SU-DHL-6 (cell line): ENCODE measurements at regions not wholly inside any gene's neighbourhood (a gene's known extent, or its start where the extent isn't known, plus 50 kb on each side); places are given as distances from the start of the nearest gene placed in this dataset.

Source experiments
- H2AFZ ChIP-seq: fragments of 200-600 bp; sonication (generic); 2 replicates; pipeline ENCODE4 v1.6.1; 2014; ENCODE audit warnings: low read depth, mild to moderate bottlenecking, moderate library complexity, mixed read lengths, antibody characterized with exemption, low read length; ENCODE audit not compliant: severe bottlenecking
- H3F3A ChIP-seq: fragments of 200-600 bp; shearing (Covaris generic); 2 replicates; pipeline ENCODE4 v1.6.0; 2016; ENCODE audit warnings: antibody characterized with exemption, mild to moderate bottlenecking; ENCODE audit not compliant: insufficient read depth
- H3K27ac ChIP-seq: fragments of 200-600 bp; sonication (generic); 2 replicates; pipeline ENCODE4 v1.5.1; 2016; ENCODE audit warnings: low read depth, mild to moderate bottlenecking, low read length, moderate library complexity, mixed read lengths
- H3K27me3 ChIP-seq: fragments of 200-600 bp; sonication (generic), shearing (Covaris generic); 2 replicates; pipeline ENCODE4 v1.6.0; 2014; ENCODE audit warnings: mild to moderate bottlenecking, low read length
- H3K36me3 ChIP-seq: fragments of 200-600 bp; sonication (generic); 2 replicates; pipeline ENCODE4 v1.6.1; 2014; ENCODE audit warnings: mild to moderate bottlenecking, low read length, mixed read lengths
- H3K4me2 ChIP-seq: fragments of 300-600, 200-600 bp; shearing (Covaris generic), sonication (generic); 2 replicates; pipeline ENCODE4 v1.6.0; 2014; ENCODE audit warnings: low read length, low read depth, mild to moderate bottlenecking; ENCODE audit not compliant: poor library complexity, severe bottlenecking
- H3K4me3 ChIP-seq: fragments of 200-600 bp; sonication (generic); 2 replicates; pipeline ENCODE4 v1.5.1; 2014; ENCODE audit warnings: antibody characterized with exemption, low read length, mild to moderate bottlenecking, mixed read lengths; ENCODE audit not compliant: insufficient read depth, poor library complexity, severe bottlenecking
- H3K79me2 ChIP-seq: fragments of 200-600 bp; sonication (generic); 2 replicates; pipeline ENCODE4 v1.6.1; 2014; ENCODE audit warnings: mild to moderate bottlenecking, low read length, moderate library complexity; ENCODE audit not compliant: insufficient read depth
- H3K9ac ChIP-seq: fragments of 200-600 bp; sonication (generic); 2 replicates; pipeline ENCODE4 v1.7.0; 2014; ENCODE audit warnings: mild to moderate bottlenecking, low read length
- H3K9me2 ChIP-seq: fragments of 200-600 bp; sonication (generic); replicated peaks from 2 replicates; pipeline ENCODE4 v1.6.1; 2014; ENCODE audit warnings: low read length; ENCODE audit not compliant: insufficient read depth
- H3K9me3 ChIP-seq: fragments of 200-600 bp; sonication (generic); 2 replicates; pipeline ENCODE4 v1.6.1; 2014; ENCODE audit warnings: low read length, mixed read lengths; ENCODE audit not compliant: insufficient read depth
- H4K20me1 ChIP-seq: fragments of 200-600 bp; sonication (generic); 2 replicates; pipeline ENCODE4 v1.6.1; 2014; ENCODE audit warnings: low read depth, mild to moderate bottlenecking, antibody characterized with exemption, low read length, moderate library complexity, mixed read lengths
- CTCF ChIP-seq: fragments of 200-600 bp; sonication (generic); IDR thresholded peaks from one replicate; pipeline ENCODE4 v1.5.1; 2017; ENCODE audit warnings: antibody characterized with exemption, mild to moderate bottlenecking, low read length, moderate library complexity; ENCODE audit not compliant: insufficient read depth, poor library complexity, severe bottlenecking
- EZH2phosphoT487 ChIP-seq: fragments of 200-600 bp; sonication (generic), shearing (Covaris generic); conservative IDR thresholded peaks from 2 replicates; pipeline ENCODE4 v1.6.1; 2018; ENCODE audit warnings: mild to moderate bottlenecking, antibody characterized with exemption, low read length, moderate library complexity, mixed read lengths

GRCh38 chr7:47221826-47222225 lies 360.1 kb downstream of the TNS3 start:
- Histone ChIP-seq H3K9ac (no peak overlapping the region), H4K20me1 (no peaks in the 10 kb centered on the region), H3K36me3 (no peaks in the 10 kb centered on the region), H3K4me3 (no peak overlapping the region), H3K79me2 (no peaks in the 10 kb centered on the region), H2AFZ (no peak overlapping the region), H3K9me3 (no peaks in the 10 kb centered on the region), H3K4me2 (no peak overlapping the region), H3K27me3 (no peaks in the 10 kb centered on the region), H3K27ac (no peak overlapping the region), H3F3A (no peaks in the 10 kb centered on the region), H3K9me2 (no peaks in the 10 kb centered on the region)
- TF ChIP-seq EZH2phosphoT487 (no peak), CTCF (no peak)

- Histone ChIP-seq H3K9ac (no peak overlapping the region), H3K4me2 (no peak overlapping the region), H3K36me3 (no peaks in the 10 kb centered on the region), H3F3A (no peaks in the 10 kb centered on the region), H4K20me1 (no peaks in the 10 kb centered on the region), H3K9me3 (no peaks in the 10 kb centered on the region), H3K27ac (no peak overlapping the region), H3K27me3 (no peaks in the 10 kb centered on the region), H3K9me2 (no peaks in the 10 kb centered on the region), H2AFZ (no peak overlapping the region), H3K4me3 (no peak overlapping the region), H3K79me2 (no peaks in the 10 kb centered on the region)
- no peak for TF ChIP-seq CTCF
- no peak for TF ChIP-seq EZH2phosphoT487
Observed at GRCh38 chr7:47218378-47219176, 363.3 kb downstream of the TNS3 start.

- no peaks in the 10 kb centered on the region for H3K36me3 ChIP-seq
- TF ChIP-seq EZH2phosphoT487: no peak
- TF ChIP-seq CTCF: no peak
- no peak overlapping the region for H3K4me3 ChIP-seq
- no peaks in the 10 kb centered on the region for H3K79me2 ChIP-seq
- H3K9ac ChIP-seq: no peak overlapping the region
- no peak overlapping the region for H3K27ac ChIP-seq
- no peaks in the 10 kb centered on the region for H3F3A ChIP-seq
- H3K4me2 ChIP-seq: no peak overlapping the region
- no peaks in the 10 kb centered on the region for H3K27me3 ChIP-seq
- H3K9me2 ChIP-seq: no peaks in the 10 kb centered on the region
- H2AFZ ChIP-seq: no peak overlapping the region
- H3K9me3 ChIP-seq: no peaks in the 10 kb centered on the region
- H4K20me1 ChIP-seq: no peaks in the 10 kb centered on the region
Observed at GRCh38 chr7:47217570-47218360, 364.1 kb downstream of the TNS3 start.
